IPS-15b (cell line): ENCODE measurements at regions not wholly inside any gene's neighbourhood (a gene's known extent, or its start where the extent isn't known, plus 50 kb on each side); places are given as distances from the start of the nearest gene placed in this dataset.

Source experiments
- H3K27me3 ChIP-seq: one replicate; pipeline ENCODE4 v1.6.1; 2013; ENCODE audit warnings: low read length; ENCODE audit not compliant: control insufficient read depth, insufficient read depth
- H3K36me3 ChIP-seq: one replicate; pipeline ENCODE4 v1.6.1; 2013; ENCODE audit warnings: low read length; ENCODE audit not compliant: control insufficient read depth, insufficient read depth
- H3K4me1 ChIP-seq: one replicate; pipeline ENCODE4 v1.6.1; 2013; ENCODE audit warnings: mild to moderate bottlenecking, low read length; ENCODE audit not compliant: control insufficient read depth, insufficient read depth
- H3K4me3 ChIP-seq: one replicate; pipeline ENCODE4 v1.5.1; 2013; ENCODE audit warnings: low read depth, low read length
- H3K9ac ChIP-seq: one replicate; pipeline ENCODE4 v1.6.1; 2013; ENCODE audit warnings: low read depth, mild to moderate bottlenecking, low read length
- H3K9me3 ChIP-seq: one replicate; pipeline ENCODE4 v1.6.1; 2013; ENCODE audit warnings: mild to moderate bottlenecking, low read length; ENCODE audit not compliant: control insufficient read depth, insufficient read depth

DNA sequence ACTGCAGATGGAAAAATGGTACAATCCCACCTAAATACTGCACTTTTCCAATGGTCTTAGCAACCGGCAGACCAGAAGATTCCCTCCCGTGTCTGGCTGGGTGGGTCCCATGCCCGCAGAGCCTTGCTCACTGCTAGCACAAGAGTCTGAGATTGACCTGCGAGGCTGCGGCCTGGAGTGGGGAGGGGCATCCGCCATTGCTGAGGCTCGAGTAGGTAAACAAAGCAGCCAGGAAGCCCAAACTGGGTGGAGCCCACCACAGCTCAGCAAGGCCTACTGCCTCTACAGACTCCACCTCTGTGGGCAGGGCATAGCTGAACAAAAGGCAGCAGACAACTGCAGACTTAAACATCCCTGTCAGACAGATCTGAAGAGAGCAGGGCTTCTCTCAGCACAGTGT, 221.6 kb upstream of the CTNND2 start:
- H3K9ac ChIP-seq, result no peak overlapping the region
- no peaks in the 10 kb centered on the region for H3K36me3 ChIP-seq
- no peak overlapping the region for H3K4me3 ChIP-seq

GRCh38 chr5:12119657-12120056, 215.4 kb upstream of the CTNND2 start:
- no peak overlapping the region for H3K9ac ChIP-seq
- H3K9me3 ChIP-seq, result no peaks in the 10 kb centered on the region
- H3K27me3 ChIP-seq, result no peaks in the 10 kb centered on the region
- no peaks in the 10 kb centered on the region for H3K4me1 ChIP-seq
- H3K4me3 ChIP-seq, result no peak overlapping the region
- H3K36me3 ChIP-seq, result no peaks in the 10 kb centered on the region

More for the DNA sequence above, 221.6 kb upstream of the CTNND2 start:
- no peaks in the 10 kb centered on the region for H3K4me1 ChIP-seq
- H3K9me3 ChIP-seq, result no peaks in the 10 kb centered on the region
- no peaks in the 10 kb centered on the region for H3K27me3 ChIP-seq

- Histone ChIP-seq H3K9ac (no peak overlapping the region), H3K27me3 (no peaks in the 10 kb centered on the region), H3K9me3 (no peaks in the 10 kb centered on the region), H3K4me3 (no peak overlapping the region), H3K4me1 (no peaks in the 10 kb centered on the region), H3K36me3 (no peaks in the 10 kb centered on the region)
These were observed 209.8 kb upstream of the CTNND2 start for GRCh38 chr5:12114075-12114474.

DNA sequence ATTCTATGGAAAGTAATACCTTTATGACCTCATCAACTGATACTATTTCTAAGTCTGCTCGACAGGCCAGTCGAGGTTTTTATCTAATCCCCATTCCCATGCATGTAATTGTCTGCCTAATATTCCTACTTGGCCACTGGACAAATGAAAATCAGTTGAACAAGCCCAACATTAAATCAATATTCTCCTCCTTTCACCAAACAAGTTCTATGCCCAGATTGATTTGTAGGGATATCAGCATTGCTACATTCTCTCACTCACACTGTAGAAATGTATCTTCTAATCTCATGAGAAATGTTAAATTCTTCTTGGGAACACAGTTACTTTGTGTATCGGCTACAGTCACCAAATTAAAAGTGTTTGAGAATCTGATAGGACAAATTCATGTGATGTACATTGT, 208.8 kb upstream of the CTNND2 start:
- no peaks in the 10 kb centered on the region for H3K4me1 ChIP-seq
- H3K36me3 ChIP-seq, result no peaks in the 10 kb centered on the region
- H3K27me3 ChIP-seq, result no peaks in the 10 kb centered on the region
- H3K4me3 ChIP-seq, result no peak overlapping the region
- H3K9ac ChIP-seq, result no peak overlapping the region
- H3K9me3 ChIP-seq, result no peaks in the 10 kb centered on the region

DNA sequence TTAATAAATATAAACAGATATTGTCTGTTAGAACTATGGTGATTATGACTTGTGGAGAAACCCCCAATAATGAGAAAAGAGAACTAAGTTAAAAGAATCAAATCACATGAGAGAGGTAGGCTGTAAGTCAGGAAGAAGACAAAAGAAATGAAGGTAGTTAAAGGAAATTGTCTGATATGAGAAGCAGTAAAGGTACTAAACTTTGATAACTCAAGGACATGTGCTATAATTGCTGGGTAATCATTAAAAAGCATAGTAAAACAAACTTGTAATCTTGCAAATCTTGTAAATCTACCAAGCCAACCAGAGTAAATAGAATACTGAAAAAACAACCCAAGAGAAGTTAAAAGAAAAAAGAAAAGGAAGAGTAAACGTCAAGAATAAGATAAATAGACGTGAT, 207.0 kb upstream of the CTNND2 start:
- H3K4me1 ChIP-seq, result no peaks in the 10 kb centered on the region
- no peaks in the 10 kb centered on the region for H3K36me3 ChIP-seq
- H3K4me3 ChIP-seq, result no peak overlapping the region
- no peak overlapping the region for H3K9ac ChIP-seq
- no peaks in the 10 kb centered on the region for H3K27me3 ChIP-seq
- H3K9me3 ChIP-seq, result no peaks in the 10 kb centered on the region

DNA sequence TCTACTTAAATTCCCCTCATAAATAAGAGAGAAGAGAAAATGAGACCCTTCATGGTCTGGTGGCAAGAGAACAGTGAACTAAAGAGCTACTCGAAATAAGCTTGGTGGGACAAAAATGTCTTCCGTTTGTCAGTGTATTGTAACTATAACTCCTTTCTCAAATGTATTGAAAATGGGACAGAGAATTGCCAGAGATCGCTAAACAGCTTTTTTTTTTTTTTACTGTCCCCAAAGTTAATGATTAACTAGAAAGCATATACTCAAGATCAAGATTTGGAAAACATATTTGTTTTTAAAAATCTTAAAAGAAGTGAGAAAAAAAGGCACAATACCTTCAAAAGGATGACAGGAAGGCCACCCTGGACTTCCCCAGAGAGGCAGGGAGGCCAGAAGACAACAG, 206.4 kb upstream of the CTNND2 start:
- Histone ChIP-seq H3K36me3 (no peaks in the 10 kb centered on the region), H3K9ac (no peak overlapping the region), H3K27me3 (no peaks in the 10 kb centered on the region), H3K9me3 (no peaks in the 10 kb centered on the region), H3K4me3 (no peak overlapping the region), H3K4me1 (no peaks in the 10 kb centered on the region)

- Histone ChIP-seq H3K4me1 (no peaks in the 10 kb centered on the region), H3K27me3 (no peaks in the 10 kb centered on the region), H3K9ac (no peak overlapping the region), H3K9me3 (no peaks in the 10 kb centered on the region), H3K36me3 (no peaks in the 10 kb centered on the region), H3K4me3 (no peak overlapping the region)
These were observed 204.9 kb upstream of the CTNND2 start for GRCh38 chr5:12109075-12109688.

- no peaks in the 10 kb centered on the region for H3K36me3 ChIP-seq
- H3K27me3 ChIP-seq, result no peaks in the 10 kb centered on the region
- H3K4me3 ChIP-seq, result no peak overlapping the region
- no peaks in the 10 kb centered on the region for H3K9me3 ChIP-seq
- no peaks in the 10 kb centered on the region for H3K4me1 ChIP-seq
- no peak overlapping the region for H3K9ac ChIP-seq
These were observed 197.9 kb upstream of the CTNND2 start for GRCh38 chr5:12102151-12102550.

DNA sequence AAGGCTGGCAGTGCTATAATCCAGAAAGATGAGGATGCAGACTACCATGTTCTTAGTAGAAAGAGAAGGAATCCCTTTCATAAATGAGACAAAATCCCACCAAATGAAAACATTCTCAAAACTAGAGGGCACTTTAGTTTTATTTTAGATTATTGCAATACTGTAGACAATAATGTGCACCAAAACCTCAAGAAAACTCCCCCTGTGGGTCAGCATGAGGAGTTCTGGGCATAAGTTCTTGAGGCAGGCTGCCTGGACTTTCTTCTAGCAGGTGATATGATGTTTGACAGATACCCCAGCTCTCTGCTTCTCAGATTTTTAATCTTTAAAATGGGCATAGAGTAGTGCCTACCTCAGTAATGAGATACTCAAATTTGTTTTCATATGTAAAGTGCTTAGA, 196.3 kb upstream of the CTNND2 start:
- Histone ChIP-seq H3K36me3 (no peaks in the 10 kb centered on the region), H3K27me3 (no peaks in the 10 kb centered on the region), H3K9me3 (no peaks in the 10 kb centered on the region), H3K9ac (no peak overlapping the region), H3K4me3 (no peak overlapping the region), H3K4me1 (no peaks in the 10 kb centered on the region)

- Histone ChIP-seq H3K4me1 (no peaks in the 10 kb centered on the region), H3K9ac (no peak overlapping the region), H3K27me3 (no peaks in the 10 kb centered on the region), H3K36me3 (no peaks in the 10 kb centered on the region), H3K9me3 (no peaks in the 10 kb centered on the region), H3K4me3 (no peak overlapping the region)
These were observed 195.1 kb upstream of the CTNND2 start for GRCh38 chr5:12099296-12099695.

GRCh38 chr5:12095808-12096281, 191.6 kb upstream of the CTNND2 start:
- Histone ChIP-seq H3K27me3 (no peaks in the 10 kb centered on the region), H3K9me3 (no peaks in the 10 kb centered on the region), H3K4me3 (no peak overlapping the region), H3K36me3 (no peaks in the 10 kb centered on the region), H3K9ac (no peak overlapping the region), H3K4me1 (no peaks in the 10 kb centered on the region)

DNA sequence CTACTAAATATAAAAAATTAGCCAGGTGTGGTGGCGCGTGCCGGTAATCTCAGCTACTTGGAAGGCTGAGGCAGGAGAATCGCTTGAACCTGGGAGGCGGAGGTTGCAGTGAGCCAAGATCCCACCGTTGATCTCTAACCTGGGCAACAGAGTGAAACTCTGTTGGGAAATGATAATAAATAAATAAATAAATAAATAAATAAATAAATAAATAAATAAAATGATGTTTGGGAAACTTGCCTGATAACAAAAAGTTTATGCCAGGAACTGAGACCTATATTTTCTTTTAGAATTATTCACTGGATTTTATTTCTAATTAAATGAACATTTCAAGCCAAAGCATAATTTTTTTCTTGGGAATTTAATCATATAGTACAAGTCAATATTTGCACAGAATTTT, 189.3 kb upstream of the CTNND2 start:
- no peak overlapping the region for H3K9ac ChIP-seq
- no peaks in the 10 kb centered on the region for H3K9me3 ChIP-seq
- no peak overlapping the region for H3K4me3 ChIP-seq
- H3K27me3 ChIP-seq, result no peaks in the 10 kb centered on the region
- no peaks in the 10 kb centered on the region for H3K36me3 ChIP-seq
- no peaks in the 10 kb centered on the region for H3K4me1 ChIP-seq
